Loucy (cell line): ENCODE measurements at regions not wholly inside any gene's neighbourhood (a gene's known extent, or its start where the extent isn't known, plus 50 kb on each side); places are given as distances from the start of the nearest gene placed in this dataset.

ENCODE experiments used
- H2AFZ ChIP-seq: fragments of 200-600 bp; sonication (generic); 2 replicates; pipeline ENCODE4 v1.6.0; 2016; ENCODE audit warnings: antibody characterized with exemption, mild to moderate bottlenecking, low read length, moderate library complexity
- H3F3A ChIP-seq: fragments of 200-600 bp; 2 replicates; pipeline ENCODE4 v1.6.0; 2016; ENCODE audit warnings: antibody characterized with exemption, low read depth, mild to moderate bottlenecking
- H3K27me3 ChIP-seq: fragments of 200-600 bp; sonication (generic); 2 replicates; pipeline ENCODE4 v1.6.1; 2014; ENCODE audit warnings: low read length, mild to moderate bottlenecking; ENCODE audit not compliant: insufficient read depth, poor library complexity, severe bottlenecking
- H3K36me3 ChIP-seq: fragments of 200-600 bp; sonication (generic); 2 replicates; pipeline ENCODE4 v1.6.1; 2016; ENCODE audit warnings: low read length; ENCODE audit not compliant: insufficient read depth
- H3K4me1 ChIP-seq: fragments of 200-600 bp; sonication (generic); 2 replicates; pipeline ENCODE4 v1.5.1; 2014; ENCODE audit warnings: low read length, mild to moderate bottlenecking; ENCODE audit not compliant: insufficient read depth, poor library complexity, severe bottlenecking
- H3K4me2 ChIP-seq: fragments of 200-600 bp; sonication (generic); 2 replicates; pipeline ENCODE4 v1.6.0; 2014; ENCODE audit warnings: antibody characterized with exemption, low read length, low read depth, mild to moderate bottlenecking; ENCODE audit not compliant: poor library complexity, severe bottlenecking
- H3K4me3 ChIP-seq: fragments of 200-600 bp; sonication (generic); 2 replicates; pipeline ENCODE4 v1.5.1; 2014; ENCODE audit warnings: low read length, mild to moderate bottlenecking, mixed read lengths; ENCODE audit not compliant: poor library complexity, severe bottlenecking
- H3K79me2 ChIP-seq: fragments of 200-600 bp; sonication (generic); 2 replicates; pipeline ENCODE4 v1.6.1; 2014; ENCODE audit warnings: low read length; ENCODE audit not compliant: insufficient read depth
- H3K9ac ChIP-seq: fragments of 200-600 bp; sonication (generic); 2 replicates; pipeline ENCODE4 v1.6.0; 2014; ENCODE audit warnings: mild to moderate bottlenecking, low read depth, low read length, moderate library complexity; ENCODE audit not compliant: poor library complexity, severe bottlenecking
- H3K9me2 ChIP-seq: fragments of 200-600 bp; sonication (generic); replicated peaks from 2 replicates; pipeline ENCODE4 v1.6.1; 2016; ENCODE audit warnings: low read depth, low read length, mixed read lengths
- H3K9me3 ChIP-seq: fragments of 200-600 bp; sonication (generic); 2 replicates; pipeline ENCODE4 v1.6.1; 2014; ENCODE audit warnings: mild to moderate bottlenecking, antibody characterized with exemption, low read length, low read depth; ENCODE audit not compliant: insufficient read depth
- H4K20me1 ChIP-seq: fragments of 200-600 bp; sonication (generic); 2 replicates; pipeline ENCODE4 v1.6.0; 2014; ENCODE audit warnings: antibody characterized with exemption, low read length, mild to moderate bottlenecking; ENCODE audit not compliant: insufficient read depth, poor library complexity, severe bottlenecking
- EZH2phosphoT487 ChIP-seq: fragments of 200-600 bp; IDR thresholded peaks from 2 replicates; pipeline ENCODE4 v1.6.1; 2018; ENCODE audit warnings: antibody characterized with exemption, mild to moderate bottlenecking, moderate library complexity, borderline replicate concordance
- TF ChIP-seq, protein P1 (sequence below): fragments of 200-600 bp; sonication (generic); conservative IDR thresholded peaks from 2 replicates; pipeline ENCODE4 v1.5.1; 2014; ENCODE audit warnings: mild to moderate bottlenecking, antibody characterized with exemption, low read length

DNA sequence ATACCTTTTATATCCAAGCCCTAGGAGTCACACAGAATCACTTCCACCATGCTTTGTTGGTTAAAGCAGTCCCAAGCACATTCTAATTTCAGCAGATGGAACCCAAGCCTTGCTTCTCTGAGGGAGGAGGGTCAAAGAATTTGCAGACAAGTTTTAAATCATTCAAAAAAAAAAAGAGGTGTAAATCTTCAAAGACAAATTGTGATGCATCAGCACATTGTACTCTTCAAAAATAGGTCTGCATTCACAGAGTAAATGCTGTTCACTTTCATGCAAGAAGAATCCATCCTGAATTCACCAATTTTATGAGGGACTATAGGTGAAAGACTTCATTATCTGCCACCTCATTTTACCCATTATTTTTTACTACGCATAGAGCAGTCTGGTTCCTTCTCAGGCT, 321.8 kb upstream of the PRDM1 start:
- Histone ChIP-seq H4K20me1 (no peaks in the 10 kb centered on the region), H2AFZ (no peak overlapping the region), H3K9me2 (no peaks in the 10 kb centered on the region), H3K4me3 (no peak overlapping the region), H3K4me2 (no peak overlapping the region), H3K4me1 (no peaks in the 10 kb centered on the region), H3K79me2 (no peaks in the 10 kb centered on the region), H3K36me3 (no peaks in the 10 kb centered on the region), H3K27me3 (no peaks in the 10 kb centered on the region), H3F3A (no peaks in the 10 kb centered on the region), H3K9ac (no peak overlapping the region), H3K9me3 (no peaks in the 10 kb centered on the region)
- TF ChIP-seq EZH2phosphoT487, result no peak
- TF ChIP-seq, protein P1, sequence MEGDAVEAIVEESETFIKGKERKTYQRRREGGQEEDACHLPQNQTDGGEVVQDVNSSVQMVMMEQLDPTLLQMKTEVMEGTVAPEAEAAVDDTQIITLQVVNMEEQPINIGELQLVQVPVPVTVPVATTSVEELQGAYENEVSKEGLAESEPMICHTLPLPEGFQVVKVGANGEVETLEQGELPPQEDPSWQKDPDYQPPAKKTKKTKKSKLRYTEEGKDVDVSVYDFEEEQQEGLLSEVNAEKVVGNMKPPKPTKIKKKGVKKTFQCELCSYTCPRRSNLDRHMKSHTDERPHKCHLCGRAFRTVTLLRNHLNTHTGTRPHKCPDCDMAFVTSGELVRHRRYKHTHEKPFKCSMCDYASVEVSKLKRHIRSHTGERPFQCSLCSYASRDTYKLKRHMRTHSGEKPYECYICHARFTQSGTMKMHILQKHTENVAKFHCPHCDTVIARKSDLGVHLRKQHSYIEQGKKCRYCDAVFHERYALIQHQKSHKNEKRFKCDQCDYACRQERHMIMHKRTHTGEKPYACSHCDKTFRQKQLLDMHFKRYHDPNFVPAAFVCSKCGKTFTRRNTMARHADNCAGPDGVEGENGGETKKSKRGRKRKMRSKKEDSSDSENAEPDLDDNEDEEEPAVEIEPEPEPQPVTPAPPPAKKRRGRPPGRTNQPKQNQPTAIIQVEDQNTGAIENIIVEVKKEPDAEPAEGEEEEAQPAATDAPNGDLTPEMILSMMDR, result no peak

DNA sequence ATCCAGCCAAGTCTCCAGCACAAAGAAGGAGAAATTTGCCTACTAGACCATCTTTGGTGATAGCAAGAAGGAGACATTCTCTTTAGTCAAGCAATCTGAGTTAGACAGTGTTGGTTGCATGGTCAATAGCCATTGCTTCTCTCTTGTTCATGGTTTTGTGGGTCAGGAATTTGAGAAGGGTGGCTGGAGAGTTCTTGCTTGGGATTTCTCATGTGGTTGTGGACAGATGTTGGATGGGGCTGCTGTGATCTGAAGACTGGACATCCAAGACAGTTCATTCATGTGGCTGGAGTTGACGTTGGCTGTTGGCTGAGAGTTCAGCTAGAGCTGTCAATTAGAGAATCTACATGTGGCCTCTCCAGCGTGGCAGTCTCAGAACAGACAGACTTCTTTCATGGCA, 322.3 kb upstream of the PRDM1 start:
- no peak overlapping the region for H3K9ac ChIP-seq

DNA sequence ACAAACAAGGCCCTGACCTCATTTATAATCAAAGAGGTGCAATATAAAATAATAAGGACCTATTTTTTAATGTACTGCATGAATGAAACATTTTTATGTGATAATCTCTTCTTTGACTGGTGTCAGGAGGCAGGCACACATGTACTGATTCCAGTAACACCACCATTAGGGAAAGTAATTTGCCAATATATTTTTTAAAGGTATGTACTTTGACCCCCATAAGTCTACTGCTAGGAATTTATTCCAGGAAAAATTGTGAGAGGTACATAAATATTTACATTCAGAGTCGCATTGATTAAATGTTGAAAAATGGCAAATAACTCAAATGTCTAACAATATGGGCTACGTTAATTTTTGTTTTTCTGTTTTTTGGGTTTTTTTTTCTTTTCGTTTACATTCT, 325.4 kb upstream of the PRDM1 start:
- Histone ChIP-seq H3K9me2 (no peaks in the 10 kb centered on the region), H4K20me1 (no peaks in the 10 kb centered on the region), H3F3A (no peaks in the 10 kb centered on the region), H3K79me2 (no peaks in the 10 kb centered on the region), H2AFZ (no peak overlapping the region), H3K27me3 (no peaks in the 10 kb centered on the region), H3K9ac (no peak overlapping the region), H3K4me2 (no peak overlapping the region), H3K4me3 (no peak overlapping the region), H3K4me1 (no peaks in the 10 kb centered on the region), H3K9me3 (no peaks in the 10 kb centered on the region), H3K36me3 (no peaks in the 10 kb centered on the region)
- TF ChIP-seq, protein P1, result no peak
- no peak for TF ChIP-seq EZH2phosphoT487

More for the DNA sequence above, 322.3 kb upstream of the PRDM1 start:
- no peak overlapping the region for H2AFZ ChIP-seq
- no peaks in the 10 kb centered on the region for H3K4me1 ChIP-seq
- no peak overlapping the region for H3K4me3 ChIP-seq
- no peak overlapping the region for H3K4me2 ChIP-seq
- no peaks in the 10 kb centered on the region for H3K9me3 ChIP-seq
- no peaks in the 10 kb centered on the region for H4K20me1 ChIP-seq
- no peaks in the 10 kb centered on the region for H3K9me2 ChIP-seq
- H3K79me2 ChIP-seq, result no peaks in the 10 kb centered on the region
- no peaks in the 10 kb centered on the region for H3K36me3 ChIP-seq
- H3K27me3 ChIP-seq, result no peaks in the 10 kb centered on the region
- TF ChIP-seq, protein P1, result no peak
- no peak for TF ChIP-seq EZH2phosphoT487
- H3F3A ChIP-seq, result no peaks in the 10 kb centered on the region
